OCI-LY1 (cell line): ENCODE measurements at regions not wholly inside any gene's neighbourhood (a gene's known extent, or its start where the extent isn't known, plus 50 kb on each side); places are given as distances from the start of the nearest gene placed in this dataset.

ENCODE experiments used
- H2AFZ ChIP-seq: fragments of 200-600 bp; sonication (generic), shearing (Covaris generic); 2 replicates; pipeline ENCODE4 v1.6.0; 2014; ENCODE audit warnings: antibody characterized with exemption, mild to moderate bottlenecking, low read length
- H3F3A ChIP-seq: fragments of 200-600 bp; sonication (generic), shearing (Covaris generic); 2 replicates; pipeline ENCODE4 v1.6.0; 2014; ENCODE audit warnings: mild to moderate bottlenecking, antibody characterized with exemption, low read length, moderate library complexity; ENCODE audit not compliant: insufficient read depth
- H3K27ac ChIP-seq: fragments of 200-600 bp; sonication (generic); 2 replicates; pipeline ENCODE4 v1.5.1; 2014; ENCODE audit warnings: low read length, mixed run types, mild to moderate bottlenecking, low read depth; ENCODE audit not compliant: poor library complexity, severe bottlenecking
- H3K27me3 ChIP-seq: fragments of 200-600 bp; sonication (generic); 2 replicates; pipeline ENCODE4 v1.6.0; 2014; ENCODE audit warnings: antibody characterized with exemption, mild to moderate bottlenecking, low read length, moderate library complexity; ENCODE audit not compliant: insufficient read depth
- H3K36me3 ChIP-seq: fragments of 200-600 bp; sonication (generic); 2 replicates; pipeline ENCODE4 v1.6.1; 2014; ENCODE audit warnings: mild to moderate bottlenecking, antibody characterized with exemption, low read length, moderate library complexity, mixed read lengths; ENCODE audit not compliant: insufficient read depth
- H3K4me1 ChIP-seq: fragments of 200-600 bp; sonication (generic); 2 replicates; pipeline ENCODE4 v1.5.1; 2014; ENCODE audit warnings: mild to moderate bottlenecking, low read length, moderate library complexity; ENCODE audit not compliant: insufficient read depth, severe bottlenecking
- H3K4me2 ChIP-seq: fragments of 200-600 bp; sonication (generic), shearing (Covaris generic); 2 replicates; pipeline ENCODE4 v1.6.1; 2014; ENCODE audit warnings: low read length
- H3K4me3 ChIP-seq: fragments of 200-600 bp; sonication (generic); 2 replicates; pipeline ENCODE4 v1.5.1; 2014; ENCODE audit warnings: low read length, low read depth, mild to moderate bottlenecking, mixed read lengths; ENCODE audit not compliant: poor library complexity, severe bottlenecking
- H3K79me2 ChIP-seq: fragments of 200-600 bp; shearing (Covaris generic); 2 replicates; pipeline ENCODE4 v1.6.1; 2016; ENCODE audit warnings: mixed run types, low read length, mixed read lengths; ENCODE audit not compliant: insufficient read depth
- H3K9ac ChIP-seq: fragments of 200-600 bp; sonication (generic), shearing (Covaris generic); 2 replicates; pipeline ENCODE4 v1.6.1; 2014; ENCODE audit warnings: mild to moderate bottlenecking, low read length, mixed read lengths
- H3K9me2 ChIP-seq: fragments of 200-600 bp; sonication (generic), shearing (Covaris generic); 2 replicates; pipeline ENCODE4 v1.6.1; 2014; ENCODE audit warnings: low read depth, mild to moderate bottlenecking, low read length, mixed read lengths
- H3K9me3 ChIP-seq: fragments of 200-600 bp; shearing (Covaris generic); 2 replicates; pipeline ENCODE4 v1.6.1; 2014; ENCODE audit warnings: low read length, mixed read lengths
- H4K20me1 ChIP-seq: fragments of 200-600 bp; sonication (generic), shearing (Covaris generic); 2 replicates; pipeline ENCODE4 v1.6.0; 2016; ENCODE audit warnings: mild to moderate bottlenecking, low read length; ENCODE audit not compliant: insufficient read depth
- EZH2 ChIP-seq: fragments of 200-600 bp; sonication (generic), shearing (Covaris generic); IDR thresholded peaks from 2 replicates; pipeline ENCODE4 v1.8.0; 2017; ENCODE audit warnings: borderline replicate concordance, mixed run types, mild to moderate bottlenecking, antibody characterized with exemption, low read length, moderate library complexity, mixed read lengths
- TF ChIP-seq, protein P1 (sequence below): fragments of 200-600 bp; sonication (generic), shearing (Covaris generic); IDR thresholded peaks from 2 replicates; pipeline ENCODE4 v1.5.1; 2017; ENCODE audit warnings: mild to moderate bottlenecking, antibody characterized with exemption, low read length, moderate library complexity, mixed read lengths

- no peak overlapping the region for H2AFZ ChIP-seq
- H4K20me1 ChIP-seq = no peaks in the 10 kb centered on the region
- H3K79me2 ChIP-seq = no peaks in the 10 kb centered on the region
- H3K9me3 ChIP-seq = no peaks in the 10 kb centered on the region
- no peaks in the 10 kb centered on the region for H3K36me3 ChIP-seq
- no peak for TF ChIP-seq EZH2
- TF ChIP-seq, protein P1, sequence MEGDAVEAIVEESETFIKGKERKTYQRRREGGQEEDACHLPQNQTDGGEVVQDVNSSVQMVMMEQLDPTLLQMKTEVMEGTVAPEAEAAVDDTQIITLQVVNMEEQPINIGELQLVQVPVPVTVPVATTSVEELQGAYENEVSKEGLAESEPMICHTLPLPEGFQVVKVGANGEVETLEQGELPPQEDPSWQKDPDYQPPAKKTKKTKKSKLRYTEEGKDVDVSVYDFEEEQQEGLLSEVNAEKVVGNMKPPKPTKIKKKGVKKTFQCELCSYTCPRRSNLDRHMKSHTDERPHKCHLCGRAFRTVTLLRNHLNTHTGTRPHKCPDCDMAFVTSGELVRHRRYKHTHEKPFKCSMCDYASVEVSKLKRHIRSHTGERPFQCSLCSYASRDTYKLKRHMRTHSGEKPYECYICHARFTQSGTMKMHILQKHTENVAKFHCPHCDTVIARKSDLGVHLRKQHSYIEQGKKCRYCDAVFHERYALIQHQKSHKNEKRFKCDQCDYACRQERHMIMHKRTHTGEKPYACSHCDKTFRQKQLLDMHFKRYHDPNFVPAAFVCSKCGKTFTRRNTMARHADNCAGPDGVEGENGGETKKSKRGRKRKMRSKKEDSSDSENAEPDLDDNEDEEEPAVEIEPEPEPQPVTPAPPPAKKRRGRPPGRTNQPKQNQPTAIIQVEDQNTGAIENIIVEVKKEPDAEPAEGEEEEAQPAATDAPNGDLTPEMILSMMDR = no peak
- H3K9ac ChIP-seq = no peak overlapping the region
- H3K27ac ChIP-seq = no peak overlapping the region
- H3K4me1 ChIP-seq = no peaks in the 10 kb centered on the region
- no peaks in the 10 kb centered on the region for H3F3A ChIP-seq
- H3K4me3 ChIP-seq = no peak overlapping the region
- H3K4me2 ChIP-seq = no peak overlapping the region
- H3K27me3 ChIP-seq = no peaks in the 10 kb centered on the region
- no peaks in the 10 kb centered on the region for H3K9me2 ChIP-seq
Measured at GRCh38 chr20:24124951-24125650, 136.5 kb upstream of the GGTLC1 start.

- no peak for TF ChIP-seq EZH2
- TF ChIP-seq, protein P1 = no peak
- Histone ChIP-seq H3K4me1 (no peaks in the 10 kb centered on the region), H3K4me3 (no peak overlapping the region), H3K36me3 (no peaks in the 10 kb centered on the region), H3F3A (no peaks in the 10 kb centered on the region), H4K20me1 (no peaks in the 10 kb centered on the region), H3K27ac (no peak overlapping the region), H3K4me2 (no peak overlapping the region), H3K27me3 (no peaks in the 10 kb centered on the region), H2AFZ (no peak overlapping the region), H3K9me2 (no peaks in the 10 kb centered on the region), H3K9me3 (no peaks in the 10 kb centered on the region), H3K79me2 (no peaks in the 10 kb centered on the region), H3K9ac (no peak overlapping the region)
Measured at GRCh38 chr20:24124003-24124402, 135.4 kb upstream of the GGTLC1 start.

DNA sequence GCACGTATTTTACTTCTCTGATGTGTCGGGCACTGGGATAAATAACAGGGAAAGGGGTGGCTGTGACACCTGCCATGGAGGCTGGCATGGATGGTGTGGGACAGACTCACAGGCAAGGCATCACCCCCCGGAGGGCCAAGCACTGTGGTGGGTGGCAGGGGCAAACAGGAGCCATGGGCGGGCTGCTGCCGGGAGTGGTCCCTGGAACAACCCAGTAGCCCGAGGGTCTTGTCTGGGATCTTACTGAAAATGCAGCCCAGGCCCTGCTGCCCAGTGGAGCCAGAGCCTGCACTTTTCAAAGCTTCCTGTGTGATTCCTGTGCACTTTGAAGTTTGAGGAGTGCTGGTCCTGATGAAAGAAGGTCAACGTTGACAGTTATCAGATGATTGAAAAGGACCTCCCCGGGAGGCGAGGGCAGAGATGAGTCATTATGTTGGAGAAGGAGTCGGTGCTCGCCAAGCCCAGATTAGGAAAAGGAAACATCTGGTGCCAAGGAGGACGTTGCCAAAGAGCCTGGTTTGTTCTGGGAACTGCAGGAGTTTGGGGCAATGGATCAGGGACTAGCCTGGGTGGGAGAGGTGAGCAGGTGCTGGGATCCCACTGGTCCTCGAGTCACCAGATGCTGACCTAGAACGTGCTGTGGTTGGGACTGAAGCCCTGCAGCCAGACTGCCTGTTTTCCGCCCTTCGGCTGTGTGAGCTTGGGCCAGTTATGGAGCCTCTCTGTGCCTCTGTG, 130.0 kb upstream of the GGTLC1 start:
- Histone ChIP-seq H3K27ac (no peak overlapping the region), H3K79me2 (no peaks in the 10 kb centered on the region), H3K4me1 (no peaks in the 10 kb centered on the region), H3K4me3 (no peak overlapping the region), H3K9me3 (no peaks in the 10 kb centered on the region), H4K20me1 (no peaks in the 10 kb centered on the region), H2AFZ (no peak overlapping the region), H3K4me2 (no peak overlapping the region), H3K9me2 (no peaks in the 10 kb centered on the region), H3K9ac (no peak overlapping the region), H3K27me3 (no peaks in the 10 kb centered on the region), H3F3A (no peaks in the 10 kb centered on the region), H3K36me3 (no peaks in the 10 kb centered on the region)
- TF ChIP-seq EZH2 = no peak
- TF ChIP-seq, protein P1 = no peak
